Neutrophil (primary cell): ENCODE measurements at regions not wholly inside any gene's neighbourhood (a gene's known extent, or its start where the extent isn't known, plus 50 kb on each side); places are given as distances from the start of the nearest gene placed in this dataset.
A peak's percentile ranks its signal among the peaks of the same experiment; 100 is the strongest.

Experiments used
- H3K27ac ChIP-seq: fragments of 200-600 bp; sonication (generic); 2 replicates; pipeline ENCODE4 v1.5.1; 2016; ENCODE audit warnings: mild to moderate bottlenecking, moderate library complexity
- H3K27me3 ChIP-seq: fragments of 200-600 bp; sonication (generic); 2 replicates; pipeline ENCODE4 v1.6.0; 2016; ENCODE audit warnings: mild to moderate bottlenecking
- H3K36me3 ChIP-seq: fragments of 200-600 bp; sonication (generic); 2 replicates; pipeline ENCODE4 v1.5.1; 2017
- H3K4me1 ChIP-seq, 2 experiments: fragments of 200-600 bp in 1 of 2; sonication (generic) in 1 of 2; 1 replicate in 1 of 2; 2 replicates in 1 of 2; pipeline versions ENCODE4 v1.5.1 to v1.6.1; 2013 to 2016; ENCODE audit warnings: low read depth in 1 of 2, low read length in 1 of 2, mild to moderate bottlenecking in 1 of 2, moderate library complexity in 1 of 2; ENCODE audit not compliant: control insufficient read depth in 1 of 2, insufficient read depth in 1 of 2
- H3K4me3 ChIP-seq, 2 experiments: fragments of 200-600 bp in 1 of 2; sonication (generic) in 1 of 2; 1 replicate in 1 of 2; 2 replicates in 1 of 2; pipeline ENCODE4 v1.5.1; 2013 to 2016; ENCODE audit warnings: low read depth in 1 of 2, low read length in 1 of 2, mild to moderate bottlenecking in 1 of 2, moderate library complexity in 1 of 2
- H3K9me3 ChIP-seq: fragments of 200-600 bp; sonication (generic); 2 replicates; pipeline ENCODE4 v1.5.1; 2016
- TF ChIP-seq, protein P1 (sequence below): fragments of 200-600 bp; sonication (generic); IDR thresholded peaks from 2 replicates; pipeline ENCODE4 v1.5.1; 2016; ENCODE audit warnings: antibody characterized with exemption

DNA sequence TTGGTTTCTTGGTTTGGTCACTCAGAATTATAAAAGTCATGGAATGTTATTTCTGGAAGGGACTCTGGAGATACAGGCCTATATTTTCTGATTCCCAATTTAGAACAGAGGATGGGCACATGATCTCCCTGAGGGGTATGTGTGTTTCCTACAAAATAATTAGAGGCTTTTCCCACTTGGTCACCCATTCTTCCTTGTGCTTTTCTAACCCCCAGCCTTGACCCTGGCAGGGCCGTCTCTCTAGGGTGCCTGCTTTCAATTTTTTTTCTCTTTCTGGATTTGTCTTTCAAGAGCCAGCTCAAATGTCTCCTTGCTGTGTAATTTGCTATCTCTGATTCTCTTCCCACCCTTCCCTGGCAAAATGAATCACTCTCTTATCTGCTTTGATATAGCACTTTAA lies 131.9 kb downstream of the HLX start:
- no peaks in the 10 kb centered on the region for H3K27me3 ChIP-seq
- no peak overlapping the region for H3K27ac ChIP-seq
- peaks cover 18 to 22% of the 10 kb centered on the region in 2 experiments for H3K4me1 ChIP-seq
- TF ChIP-seq, protein P1, sequence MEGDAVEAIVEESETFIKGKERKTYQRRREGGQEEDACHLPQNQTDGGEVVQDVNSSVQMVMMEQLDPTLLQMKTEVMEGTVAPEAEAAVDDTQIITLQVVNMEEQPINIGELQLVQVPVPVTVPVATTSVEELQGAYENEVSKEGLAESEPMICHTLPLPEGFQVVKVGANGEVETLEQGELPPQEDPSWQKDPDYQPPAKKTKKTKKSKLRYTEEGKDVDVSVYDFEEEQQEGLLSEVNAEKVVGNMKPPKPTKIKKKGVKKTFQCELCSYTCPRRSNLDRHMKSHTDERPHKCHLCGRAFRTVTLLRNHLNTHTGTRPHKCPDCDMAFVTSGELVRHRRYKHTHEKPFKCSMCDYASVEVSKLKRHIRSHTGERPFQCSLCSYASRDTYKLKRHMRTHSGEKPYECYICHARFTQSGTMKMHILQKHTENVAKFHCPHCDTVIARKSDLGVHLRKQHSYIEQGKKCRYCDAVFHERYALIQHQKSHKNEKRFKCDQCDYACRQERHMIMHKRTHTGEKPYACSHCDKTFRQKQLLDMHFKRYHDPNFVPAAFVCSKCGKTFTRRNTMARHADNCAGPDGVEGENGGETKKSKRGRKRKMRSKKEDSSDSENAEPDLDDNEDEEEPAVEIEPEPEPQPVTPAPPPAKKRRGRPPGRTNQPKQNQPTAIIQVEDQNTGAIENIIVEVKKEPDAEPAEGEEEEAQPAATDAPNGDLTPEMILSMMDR: no peak
- H3K9me3 ChIP-seq: no peaks in the 10 kb centered on the region
- H3K36me3 ChIP-seq: no peaks in the 10 kb centered on the region
- H3K4me3 ChIP-seq: no peak overlapping the region

GRCh38 chr1:221012120-221012519 lies 132.9 kb downstream of the HLX start:
- no peak overlapping the region for H3K4me3 ChIP-seq
- H3K36me3 ChIP-seq: no peaks in the 10 kb centered on the region
- no peaks in the 10 kb centered on the region for H3K9me3 ChIP-seq
- no peaks in the 10 kb centered on the region for H3K27me3 ChIP-seq
- TF ChIP-seq, protein P1: no peak
- H3K4me1 ChIP-seq: peaks cover 28 to 32% of the 10 kb centered on the region in 2 experiments
- no peak overlapping the region for H3K27ac ChIP-seq

DNA sequence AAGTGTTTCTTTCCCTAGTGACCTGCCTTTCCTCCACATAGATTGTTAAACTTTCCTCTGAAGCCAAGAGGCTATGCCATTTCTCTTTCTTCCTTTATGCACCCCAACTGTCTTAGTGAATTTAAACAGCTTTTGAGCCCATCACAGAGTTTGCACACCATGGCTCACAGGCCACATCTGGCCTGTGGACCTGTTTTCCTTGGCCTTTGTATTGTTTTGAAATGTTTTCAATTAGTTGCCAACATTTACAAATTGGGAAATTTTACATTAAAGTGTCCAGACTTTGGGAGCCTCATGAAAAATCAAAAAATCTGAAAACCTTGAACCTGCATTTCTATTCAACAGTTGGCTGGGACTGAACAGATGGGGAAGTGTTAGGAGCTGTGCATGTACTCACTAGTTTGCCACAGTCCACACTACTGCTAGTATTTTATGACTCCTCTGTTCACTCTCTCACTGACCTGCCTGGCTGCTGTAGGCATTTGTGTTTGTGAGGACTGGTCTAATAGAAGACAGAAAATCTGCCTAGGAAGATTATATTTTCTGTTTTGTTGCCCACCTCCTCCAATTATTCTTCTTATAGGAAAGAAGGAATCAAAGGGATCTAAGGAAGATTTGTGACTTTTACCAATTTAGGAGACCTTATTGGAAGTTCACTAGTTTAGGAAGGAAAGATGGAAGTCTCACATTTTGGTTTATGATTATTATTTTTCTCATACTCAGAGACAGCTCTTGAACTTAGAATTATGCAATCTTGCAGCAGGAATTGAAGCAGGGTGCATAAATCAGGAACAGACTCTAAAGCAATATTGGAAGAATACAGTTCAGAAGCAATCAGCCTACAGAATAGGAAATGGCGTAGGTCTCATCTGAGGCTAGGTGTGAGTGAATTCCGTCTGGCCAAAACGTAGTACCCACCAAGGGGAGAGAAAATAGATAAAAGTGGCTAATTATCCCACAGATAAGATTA lies 134.7 kb downstream of the HLX start:
- TF ChIP-seq, protein P1: no peak
- Histone ChIP-seq H3K27ac (no peak overlapping the region), H3K4me3 (no peak overlapping the region), H3K9me3 (no peaks in the 10 kb centered on the region), H3K36me3 (no peaks in the 10 kb centered on the region), H3K27me3 (no peaks in the 10 kb centered on the region), H3K4me1 (peaks cover 38% of the 10 kb centered on the region in 2 experiments)

DNA sequence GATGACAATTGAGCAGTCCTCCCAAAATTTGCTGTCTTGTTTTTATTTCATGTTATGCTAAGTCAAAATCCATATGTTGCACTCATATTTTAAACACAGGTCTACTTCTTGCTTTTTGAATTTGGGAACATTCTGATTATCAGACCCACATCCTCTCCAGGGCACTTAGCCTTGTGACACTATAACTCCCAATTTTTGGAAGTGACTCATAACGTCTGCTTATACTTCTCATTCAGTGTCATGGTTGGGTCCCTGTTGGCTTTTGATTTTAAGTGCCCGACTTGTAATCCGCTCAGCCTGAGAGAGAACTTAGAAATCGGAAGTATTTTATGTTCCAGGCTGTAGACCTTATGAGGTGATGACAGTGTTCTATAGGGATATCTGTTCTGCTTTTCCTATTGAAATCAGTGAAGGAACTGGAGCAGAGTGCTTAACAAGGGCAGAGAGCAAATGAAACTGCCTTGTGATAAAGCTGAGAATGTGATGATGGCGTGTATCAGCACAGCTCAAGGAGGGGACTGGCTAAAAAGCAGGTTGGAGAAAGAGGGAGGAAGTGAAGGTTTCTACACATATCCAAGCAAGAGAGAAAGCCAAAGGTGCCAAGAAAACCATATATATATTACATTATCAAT lies 136.0 kb downstream of the HLX start:
- Histone ChIP-seq H3K9me3 (no peaks in the 10 kb centered on the region), H3K4me3 (no peak overlapping the region), H3K4me1 (peaks cover 38% of the 10 kb centered on the region in 2 experiments), H3K27ac (no peak overlapping the region), H3K36me3 (no peaks in the 10 kb centered on the region), H3K27me3 (no peaks in the 10 kb centered on the region)
- TF ChIP-seq, protein P1: no peak

DNA sequence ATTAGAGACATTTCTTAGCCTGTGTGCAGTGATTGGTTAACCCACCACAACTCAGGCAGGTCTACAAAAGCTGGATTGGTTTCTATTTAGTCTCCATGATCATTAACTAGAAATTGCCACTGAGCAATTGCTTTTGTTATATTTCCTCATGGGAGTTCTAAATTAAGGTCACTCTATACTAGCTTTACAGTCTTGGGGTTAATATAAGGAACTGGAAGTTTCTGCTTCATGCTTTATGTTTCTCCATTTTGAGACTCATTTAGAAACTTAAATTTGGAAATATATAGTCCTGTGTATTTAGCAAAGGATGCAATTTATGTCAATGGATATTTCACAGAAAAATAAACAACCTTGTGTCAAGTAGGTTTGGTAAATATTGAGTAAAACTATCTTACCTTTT lies 137.5 kb downstream of the HLX start:
- Histone ChIP-seq H3K27me3 (no peaks in the 10 kb centered on the region), H3K4me3 (no peak overlapping the region), H3K4me1 (peaks cover 41 to 46% of the 10 kb centered on the region in 2 experiments), H3K27ac (peak overlapping the region; percentile 15), H3K36me3 (no peaks in the 10 kb centered on the region), H3K9me3 (no peaks in the 10 kb centered on the region)
- TF ChIP-seq, protein P1: no peak
